IMR-90 (cell line): ENCODE measurements at regions not wholly inside any gene's neighbourhood (a gene's known extent, or its start where the extent isn't known, plus 50 kb on each side); places are given as distances from the start of the nearest gene placed in this dataset.

Experiments used
- ATAC-seq: fragments of 200-7000 bp; cut with Tn5 transposase; 2 replicates; pipeline ENCODE4 v1.9.1; 2020; ENCODE audit warnings: low read depth, mild to moderate bottlenecking, moderate library complexity
- BruUV-seq: library from RNA; stranded (reverse); fragments of 400-500 nt; replicated peaks from 2 replicates; lab custom pipeline; 2021; lab: Mats Ljungman, UMichigan
- CTCF ChIA-PET: fragments of 300-600 bp; formaldehyde crosslinking; extraction: SDS; loops from one replicate; lab custom pipeline; 2021; ENCODE audit warnings: antibody characterized with exemption; lab: Yijun Ruan, JAX
- POLR2A ChIA-PET: fragments of 300-600 bp; sonication (Branson Sonifier 250); formaldehyde crosslinking; loops from one replicate; lab custom pipeline; 2022; ENCODE audit warnings: antibody characterized with exemption; ENCODE audit not compliant: unreplicated experiment; lab: Charles Lee
- DNase-seq: peaks from one replicate; pipeline ENCODE4 v3.0.0; 2013
- H2AFZ ChIP-seq: replicated peaks from 2 replicates; pipeline ENCODE3; 2013; ENCODE audit warnings: low read length, mild to moderate bottlenecking; ENCODE audit not compliant: poor library complexity
- H2AK5ac ChIP-seq: 2 replicates; pipeline ENCODE4 v1.6.1; 2013; ENCODE audit warnings: low read depth, low read length, inconsistent platforms
- H2AK9ac ChIP-seq: replicated peaks from 2 replicates; pipeline ENCODE3; 2013; ENCODE audit warnings: mild to moderate bottlenecking, low read depth, low read length, moderate library complexity; ENCODE audit not compliant: poor library complexity
- H2BK120ac ChIP-seq: 2 replicates; pipeline ENCODE4 v1.6.1; 2013; ENCODE audit warnings: low read depth, low read length, inconsistent platforms
- H2BK15ac ChIP-seq: 3 replicates; pipeline ENCODE4 v1.6.1; 2013; ENCODE audit warnings: low read depth, low read length, inconsistent platforms
- H2BK20ac ChIP-seq: 2 replicates; pipeline ENCODE4 v1.6.1; 2013; ENCODE audit warnings: low read depth, mild to moderate bottlenecking, inconsistent platforms, low read length, moderate library complexity
- H2BK5ac ChIP-seq: 2 replicates; pipeline ENCODE4 v1.6.1; 2013; ENCODE audit warnings: mild to moderate bottlenecking, low read depth, low read length, inconsistent platforms; ENCODE audit not compliant: poor library complexity, severe bottlenecking
- H3K14ac ChIP-seq: replicated peaks from 2 replicates; pipeline ENCODE4 v1.6.1; 2013; ENCODE audit warnings: low read depth, low read length, inconsistent platforms
- H3K18ac ChIP-seq: 2 replicates; pipeline ENCODE4 v1.6.1; 2013; ENCODE audit warnings: low read depth, low read length, control low read depth
- H3K23ac ChIP-seq: 2 replicates; pipeline ENCODE4 v1.6.1; 2013; ENCODE audit warnings: low read depth, low read length, inconsistent platforms
- H3K27ac ChIP-seq: 2 replicates; pipeline ENCODE4 v1.5.1; 2013; ENCODE audit warnings: mild to moderate bottlenecking, control low read depth, low read length; ENCODE audit not compliant: insufficient read depth
- H3K27me3 ChIP-seq: 2 replicates; pipeline ENCODE4 v1.6.1; 2013; ENCODE audit warnings: low read length; ENCODE audit not compliant: control insufficient read depth, insufficient read depth
- H3K36me3 ChIP-seq: 2 replicates; pipeline ENCODE4 v1.6.1; 2013; ENCODE audit warnings: low read length, mixed read lengths; ENCODE audit not compliant: control insufficient read depth, insufficient read depth
- H3K4ac ChIP-seq: 2 replicates; pipeline ENCODE4 v1.6.1; 2013; ENCODE audit warnings: low read depth, low read length, inconsistent platforms
- H3K4me1 ChIP-seq: 2 replicates; pipeline ENCODE4 v1.6.1; 2013; ENCODE audit warnings: low read length, mixed read lengths; ENCODE audit not compliant: control insufficient read depth, insufficient read depth
- H3K4me2 ChIP-seq: 2 replicates; pipeline ENCODE4 v1.6.1; 2013; ENCODE audit warnings: low read depth, mild to moderate bottlenecking, control low read depth, low read length, moderate library complexity
- H3K4me3 ChIP-seq: 2 replicates; pipeline ENCODE4 v1.5.1; 2013; ENCODE audit warnings: low read depth, mild to moderate bottlenecking, control low read depth, low read length, moderate library complexity; ENCODE audit not compliant: insufficient read depth
- H3K56ac ChIP-seq: 2 replicates; pipeline ENCODE4 v1.6.1; 2013; ENCODE audit warnings: low read length, inconsistent platforms; ENCODE audit not compliant: insufficient read depth; ENCODE audit errors: extremely low read depth
- H3K79me1 ChIP-seq, 2 experiments: 2 replicates each; pipeline ENCODE4 v1.6.1; 2013; ENCODE audit warnings: low read length in 2 of 2, inconsistent platforms in 1 of 2, low read depth in 1 of 2
- H3K9ac ChIP-seq: 2 replicates; pipeline ENCODE4 v1.6.1; 2013; ENCODE audit warnings: low read depth, low read length, control low read depth
- H3K9me1 ChIP-seq: 2 replicates; pipeline ENCODE4 v1.6.1; 2013; ENCODE audit warnings: low read length, inconsistent platforms; ENCODE audit not compliant: insufficient read depth
- H3K9me3 ChIP-seq: 2 replicates; pipeline ENCODE4 v1.6.1; 2013; ENCODE audit warnings: low read length; ENCODE audit not compliant: control insufficient read depth, insufficient read depth
- H4K20me1 ChIP-seq: 2 replicates; pipeline ENCODE4 v1.6.1; 2013; ENCODE audit warnings: low read length, inconsistent platforms; ENCODE audit not compliant: insufficient read depth
- H4K5ac ChIP-seq: 2 replicates; pipeline ENCODE4 v1.6.1; 2013; ENCODE audit warnings: mild to moderate bottlenecking, low read depth, low read length, control low read depth
- H4K8ac ChIP-seq, 2 experiments: 2 replicates each; pipeline ENCODE4 v1.6.1; 2013; ENCODE audit warnings: low read depth in 2 of 2, low read length in 2 of 2, control low read depth in 1 of 2, inconsistent platforms in 1 of 2
- H4K91ac ChIP-seq: 2 replicates; pipeline ENCODE4 v1.6.1; 2013; ENCODE audit warnings: low read depth, low read length, inconsistent platforms; ENCODE audit not compliant: insufficient read depth
- BHLHE40 ChIP-seq: fragments of 150-350 bp; IDR thresholded peaks from 2 replicates; pipeline ENCODE4 v1.6.1; 2016; ENCODE audit warnings: mild to moderate bottlenecking, low read depth, low read length
- CHD1 ChIP-seq: IDR thresholded peaks from 2 replicates; pipeline ENCODE4 v1.6.1; 2012; ENCODE audit warnings: low read depth, low read length, improper control_type of control experiment
- MAFK ChIP-seq: IDR thresholded peaks from 2 replicates; pipeline ENCODE4 v1.6.1; 2012; ENCODE audit warnings: low read depth, low read length, improper control_type of control experiment
- MAZ ChIP-seq: IDR thresholded peaks from 2 replicates; pipeline ENCODE4 v1.6.1; 2012; ENCODE audit warnings: low read depth, mild to moderate bottlenecking, low read length, improper control_type of control experiment, moderate library complexity, borderline replicate concordance
- RCOR1 ChIP-seq: IDR thresholded peaks from 2 replicates; pipeline ENCODE4 v1.6.1; 2012; ENCODE audit warnings: mild to moderate bottlenecking, low read length, improper control_type of control experiment; ENCODE audit not compliant: insufficient replicate concordance
- WGBS, 2 experiments: methylation state at CpG; one replicate each; pipeline versions ENCODE4 v1.1.5 to v1.1.7; 2013; ENCODE audit warnings: missing lambda C conversion rate in 2 of 2; ENCODE audit not compliant: insufficient read length in 1 of 2; ENCODE audit errors: extremely low coverage in 2 of 2; 5-methylcytosine and 5-hydroxymethylcytosine counted together
- dilution Hi-C: fragments of 300-500 bp; cut with HindIII; formaldehyde crosslinking; loops from one replicate; pipeline ENCODE4 v1.14.3; 2018; ENCODE audit warnings: low sequenced_read_pairs; ENCODE audit not compliant: unreplicated experiment
- in situ Hi-C: fragments of 300-500 bp; cut with MboI; formaldehyde crosslinking; loops from 3 replicates; pipeline ENCODE4 v1.14.3; 2019; ENCODE audit warnings: low sequenced_read_pairs, inconsistent platforms, mixed read lengths
- intact Hi-C: fragments of 100-400 bp; cut with micrococcal nuclease; formaldehyde crosslinking; loops from 2 replicates; pipeline ENCODE4 v1.10.0; 2022
- TF ChIP-seq, protein P1 (sequence below): fragments of 150-350 bp; IDR thresholded peaks from 2 replicates; pipeline ENCODE4 v1.6.1; 2017; ENCODE audit warnings: mild to moderate bottlenecking, antibody characterized with exemption, low read length, low read depth
- TF ChIP-seq, protein P2 (sequence below): fragments of 150-350 bp; IDR thresholded peaks from 2 replicates; pipeline ENCODE4 v1.6.1; 2016; ENCODE audit warnings: low read depth, mild to moderate bottlenecking, low read length, moderate library complexity, borderline replicate concordance
- TF ChIP-seq, protein P3 (sequence below): conservative IDR thresholded peaks from 2 replicates; pipeline ENCODE4 v1.5.1; 2012; ENCODE audit warnings: mild to moderate bottlenecking, low read depth, low read length, improper control_type of control experiment

DNA sequence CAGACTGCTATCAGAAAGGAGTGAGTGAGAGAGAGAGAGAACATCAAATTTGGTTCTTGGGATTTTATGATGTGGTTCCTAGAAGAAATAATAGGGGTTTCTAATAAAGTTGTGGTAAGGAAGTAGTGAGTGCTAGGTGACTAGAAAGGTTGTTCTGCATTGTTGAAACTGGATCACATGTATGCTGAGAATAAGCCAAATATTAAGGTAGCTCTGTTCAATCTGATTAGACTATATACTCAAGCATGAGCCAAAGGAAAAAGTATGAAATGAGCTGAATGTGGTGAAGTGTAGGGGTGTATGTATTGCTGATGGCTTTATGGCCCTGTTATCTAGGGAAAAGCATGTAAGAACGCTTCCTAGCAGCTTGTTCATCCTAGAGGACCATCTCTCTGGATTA is 63.0 kb upstream of the IMPG1 start:
- Histone ChIP-seq H3K23ac (no peak overlapping the region), H2BK5ac (no peak overlapping the region), H2BK15ac (no peak overlapping the region), H2AK9ac (no peak overlapping the region), H3K18ac (no peak overlapping the region), H3K27me3 (no peaks in the 10 kb centered on the region), H2BK20ac (no peak overlapping the region), H3K4me1 (no peaks in the 10 kb centered on the region), H3K79me1 (no peaks in the 10 kb centered on the region), H3K4ac (no peak overlapping the region), H3K9ac (no peak overlapping the region), H4K5ac (no peak overlapping the region), H4K20me1 (no peaks in the 10 kb centered on the region), H3K9me3 (peaks cover 6% of the 10 kb centered on the region; the same call in 1 of the 2 replicates), H4K91ac (no peak overlapping the region), H4K8ac (no peak overlapping the region), H2AFZ (no peak overlapping the region), H3K4me2 (no peak overlapping the region), H2AK5ac (no peak overlapping the region), H3K4me3 (no peak overlapping the region), H2BK120ac (no peak overlapping the region), H3K14ac (no peak overlapping the region), H3K9me1 (no peaks in the 10 kb centered on the region), H3K27ac (no peak overlapping the region), H3K36me3 (no peaks in the 10 kb centered on the region), H3K56ac (no peak overlapping the region)
- dilution Hi-C loops (no loop called here), intact Hi-C loops (no loop called here), in situ Hi-C loops (no loop called here)
- TF ChIP-seq MAFK (no peak), MAZ (no peak), RCOR1 (no peak), CHD1 (no peak), BHLHE40 (no peak)
- TF ChIP-seq, protein P1, sequence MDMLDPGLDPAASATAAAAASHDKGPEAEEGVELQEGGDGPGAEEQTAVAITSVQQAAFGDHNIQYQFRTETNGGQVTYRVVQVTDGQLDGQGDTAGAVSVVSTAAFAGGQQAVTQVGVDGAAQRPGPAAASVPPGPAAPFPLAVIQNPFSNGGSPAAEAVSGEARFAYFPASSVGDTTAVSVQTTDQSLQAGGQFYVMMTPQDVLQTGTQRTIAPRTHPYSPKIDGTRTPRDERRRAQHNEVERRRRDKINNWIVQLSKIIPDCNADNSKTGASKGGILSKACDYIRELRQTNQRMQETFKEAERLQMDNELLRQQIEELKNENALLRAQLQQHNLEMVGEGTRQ, result no peak
- TF ChIP-seq, protein P2, sequence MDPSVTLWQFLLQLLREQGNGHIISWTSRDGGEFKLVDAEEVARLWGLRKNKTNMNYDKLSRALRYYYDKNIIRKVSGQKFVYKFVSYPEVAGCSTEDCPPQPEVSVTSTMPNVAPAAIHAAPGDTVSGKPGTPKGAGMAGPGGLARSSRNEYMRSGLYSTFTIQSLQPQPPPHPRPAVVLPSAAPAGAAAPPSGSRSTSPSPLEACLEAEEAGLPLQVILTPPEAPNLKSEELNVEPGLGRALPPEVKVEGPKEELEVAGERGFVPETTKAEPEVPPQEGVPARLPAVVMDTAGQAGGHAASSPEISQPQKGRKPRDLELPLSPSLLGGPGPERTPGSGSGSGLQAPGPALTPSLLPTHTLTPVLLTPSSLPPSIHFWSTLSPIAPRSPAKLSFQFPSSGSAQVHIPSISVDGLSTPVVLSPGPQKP, result no peak
- TF ChIP-seq, protein P3, sequence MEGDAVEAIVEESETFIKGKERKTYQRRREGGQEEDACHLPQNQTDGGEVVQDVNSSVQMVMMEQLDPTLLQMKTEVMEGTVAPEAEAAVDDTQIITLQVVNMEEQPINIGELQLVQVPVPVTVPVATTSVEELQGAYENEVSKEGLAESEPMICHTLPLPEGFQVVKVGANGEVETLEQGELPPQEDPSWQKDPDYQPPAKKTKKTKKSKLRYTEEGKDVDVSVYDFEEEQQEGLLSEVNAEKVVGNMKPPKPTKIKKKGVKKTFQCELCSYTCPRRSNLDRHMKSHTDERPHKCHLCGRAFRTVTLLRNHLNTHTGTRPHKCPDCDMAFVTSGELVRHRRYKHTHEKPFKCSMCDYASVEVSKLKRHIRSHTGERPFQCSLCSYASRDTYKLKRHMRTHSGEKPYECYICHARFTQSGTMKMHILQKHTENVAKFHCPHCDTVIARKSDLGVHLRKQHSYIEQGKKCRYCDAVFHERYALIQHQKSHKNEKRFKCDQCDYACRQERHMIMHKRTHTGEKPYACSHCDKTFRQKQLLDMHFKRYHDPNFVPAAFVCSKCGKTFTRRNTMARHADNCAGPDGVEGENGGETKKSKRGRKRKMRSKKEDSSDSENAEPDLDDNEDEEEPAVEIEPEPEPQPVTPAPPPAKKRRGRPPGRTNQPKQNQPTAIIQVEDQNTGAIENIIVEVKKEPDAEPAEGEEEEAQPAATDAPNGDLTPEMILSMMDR, result no peak
- WGBS, 2 experiments, result no CpG with 5 or more reads among the region's 1 CpG
- ChIA-PET CTCF (no interaction called here), POLR2A (no interaction called here)
- no TSS peak for BruUV-seq
- ATAC-seq (no peak), DNase-seq (no peak)
